SKM-1 (cell line): ENCODE measurements at regions not wholly inside any gene's neighbourhood (a gene's known extent, or its start where the extent isn't known, plus 50 kb on each side); places are given as distances from the start of the nearest gene placed in this dataset.
"Not testable (repeated sequence)": the region's sequence is repeated elsewhere in the genome, so short reads cannot be mapped to it uniquely, and the experiment has no call there.

Source experiments
- DNase-seq: peaks from one replicate; lab custom pipeline; 2025; ENCODE audit not compliant: unreplicated experiment; lab: John Stamatoyannopoulos, UW

- DNase-seq: no peak
Observed at GRCh38 chr16:49003992-49004391, 277.6 kb downstream of the CBLN1 start.

GRCh38 chr16:49003022-49003421 is 278.6 kb downstream of the CBLN1 start:
- DNase-seq: no peak

GRCh38 chr16:49000594-49000993 is 281.0 kb downstream of the CBLN1 start:
- DNase-seq: no peak

- DNase-seq: no peak
Observed at GRCh38 chr16:48999508-48999907, 282.1 kb downstream of the CBLN1 start.

GRCh38 chr16:48999044-48999443 is 282.6 kb downstream of the CBLN1 start:
- no peak for DNase-seq

GRCh38 chr16:48997946-48998345 is 283.7 kb downstream of the CBLN1 start:
- no peak for DNase-seq

- DNase-seq: no peak
Observed at GRCh38 chr16:48997081-48997615, 284.5 kb downstream of the CBLN1 start.

- DNase-seq: no peak
Observed at GRCh38 chr16:48978501-48978900, 303.1 kb downstream of the CBLN1 start.

- DNase-seq: no peak
Observed at GRCh38 chr16:48972236-48972635, 309.4 kb downstream of the CBLN1 start.

- DNase-seq: no peak
Observed at GRCh38 chr16:48971571-48972077, 310.0 kb downstream of the CBLN1 start.

GRCh38 chr16:48970216-48970615 is 311.4 kb downstream of the CBLN1 start:
- no peak for DNase-seq

- no peak for DNase-seq
Observed at GRCh38 chr16:48969611-48970010, 312.0 kb downstream of the CBLN1 start.

GRCh38 chr16:48965386-48965785 is 316.3 kb downstream of the CBLN1 start:
- no peak for DNase-seq

GRCh38 chr16:48963901-48964615 is 317.6 kb downstream of the CBLN1 start:
- DNase-seq: no peak

- DNase-seq: no peak
Observed at GRCh38 chr16:48963306-48963705, 318.3 kb downstream of the CBLN1 start.

- DNase-seq: no peak
Observed at GRCh38 chr16:48961546-48961945, 320.1 kb downstream of the CBLN1 start.

- no peak for DNase-seq
Observed at GRCh38 chr16:48960830-48961229, 320.8 kb downstream of the CBLN1 start.

GRCh38 chr16:48959747-48960146 is 321.9 kb downstream of the CBLN1 start:
- DNase-seq: no peak

GRCh38 chr16:48959204-48959603 is 322.4 kb downstream of the CBLN1 start:
- DNase-seq: no peak

- no peak for DNase-seq
Observed at GRCh38 chr16:48958681-48959080, 323.0 kb downstream of the CBLN1 start.

GRCh38 chr16:48956620-48957019 is 325.0 kb downstream of the CBLN1 start:
- no peak for DNase-seq

- DNase-seq: no peak
Observed at GRCh38 chr16:48955837-48956236, 325.8 kb downstream of the CBLN1 start.

GRCh38 chr16:48951621-48952125 is 330.0 kb downstream of the CBLN1 start:
- not testable (repeated sequence) for DNase-seq
